IPS DF 4.7 (cell line): ENCODE measurements at regions not wholly inside any gene's neighbourhood (a gene's known extent, or its start where the extent isn't known, plus 50 kb on each side); places are given as distances from the start of the nearest gene placed in this dataset.

Experiments
- DNase-seq: peaks from one replicate; pipeline ENCODE4 v3.0.0-alpha.2; 2013; ENCODE audit warnings: low spot score; ENCODE audit errors: extremely low read depth

GRCh38 chr1:243917177-243917862 is 67.3 kb upstream of the AKT3 start:
- no peak for DNase-seq

- DNase-seq: no peak
Observed at GRCh38 chr1:243916160-243916559, 66.1 kb upstream of the AKT3 start.

DNA sequence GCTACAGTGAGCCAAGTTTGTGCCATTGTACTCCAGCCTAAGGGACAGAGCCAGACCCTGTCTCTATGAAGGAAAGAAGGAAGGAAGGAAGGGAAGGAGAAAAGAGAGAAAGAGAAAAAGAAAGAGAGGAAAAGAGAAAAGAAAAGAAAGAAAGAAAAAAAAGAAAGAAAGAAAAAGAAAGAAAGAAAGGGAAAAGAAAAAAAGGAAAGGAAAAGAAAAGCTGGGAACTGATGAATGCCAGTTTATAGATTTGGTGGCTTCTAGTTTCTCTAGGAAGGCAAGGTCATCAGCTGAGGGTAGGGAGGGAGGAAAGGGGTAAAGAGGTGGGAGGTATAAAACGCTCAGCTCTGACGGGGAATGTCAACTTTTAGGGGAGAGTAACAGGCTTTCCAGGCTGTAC is 62.3 kb upstream of the AKT3 start:
- DNase-seq: no peak

GRCh38 chr1:243910607-243911006 is 60.6 kb upstream of the AKT3 start:
- no peak for DNase-seq

DNA sequence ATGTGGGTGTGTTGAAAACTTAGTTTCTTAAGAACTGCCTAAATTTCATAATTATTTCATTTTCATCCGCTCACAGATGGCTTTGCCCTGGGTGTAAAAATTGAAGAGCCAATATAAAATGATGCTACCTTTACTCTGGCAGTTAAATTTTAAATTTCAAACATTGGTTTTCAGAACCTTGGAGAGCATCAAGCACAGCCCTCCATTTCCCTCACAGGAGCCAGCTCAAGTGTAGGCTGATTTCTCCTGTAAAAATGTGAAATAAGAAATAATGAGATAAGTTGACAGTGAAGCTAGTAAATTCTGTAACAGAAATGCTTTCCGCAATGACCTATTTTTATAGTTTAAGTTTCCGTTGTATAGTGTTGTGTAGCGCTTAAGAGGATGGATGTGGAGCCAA is 53.9 kb upstream of the AKT3 start:
- no peak for DNase-seq

DNA sequence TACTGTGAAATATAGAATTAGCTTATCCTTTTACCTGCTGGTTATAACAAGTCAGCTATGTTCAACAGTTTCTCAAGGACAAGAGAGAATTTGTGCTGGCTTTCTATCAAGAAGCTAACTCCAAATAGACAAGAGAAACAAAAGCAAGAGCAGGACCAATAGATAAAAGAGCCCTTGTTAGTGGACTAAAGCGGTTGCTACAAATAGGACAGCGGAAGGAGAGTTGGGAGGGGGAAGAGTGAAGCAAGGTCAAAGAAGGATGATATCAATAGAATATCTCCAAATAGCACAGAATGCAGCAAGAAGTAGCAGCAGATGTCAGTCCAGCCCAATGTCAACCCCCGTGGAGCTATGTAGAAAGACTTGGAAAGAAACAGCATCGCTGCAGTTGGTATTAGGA is 53.0 kb upstream of the AKT3 start:
- no peak for DNase-seq

- DNase-seq: no peak
Observed at GRCh38 chr1:243902100-243902499, 52.1 kb upstream of the AKT3 start.
